ENCODE measurements at regions not wholly inside any gene's neighbourhood (a gene's known extent, or its start where the extent isn't known, plus 50 kb on each side); places are given as distances from the start of the nearest gene placed in this dataset.

DNA sequence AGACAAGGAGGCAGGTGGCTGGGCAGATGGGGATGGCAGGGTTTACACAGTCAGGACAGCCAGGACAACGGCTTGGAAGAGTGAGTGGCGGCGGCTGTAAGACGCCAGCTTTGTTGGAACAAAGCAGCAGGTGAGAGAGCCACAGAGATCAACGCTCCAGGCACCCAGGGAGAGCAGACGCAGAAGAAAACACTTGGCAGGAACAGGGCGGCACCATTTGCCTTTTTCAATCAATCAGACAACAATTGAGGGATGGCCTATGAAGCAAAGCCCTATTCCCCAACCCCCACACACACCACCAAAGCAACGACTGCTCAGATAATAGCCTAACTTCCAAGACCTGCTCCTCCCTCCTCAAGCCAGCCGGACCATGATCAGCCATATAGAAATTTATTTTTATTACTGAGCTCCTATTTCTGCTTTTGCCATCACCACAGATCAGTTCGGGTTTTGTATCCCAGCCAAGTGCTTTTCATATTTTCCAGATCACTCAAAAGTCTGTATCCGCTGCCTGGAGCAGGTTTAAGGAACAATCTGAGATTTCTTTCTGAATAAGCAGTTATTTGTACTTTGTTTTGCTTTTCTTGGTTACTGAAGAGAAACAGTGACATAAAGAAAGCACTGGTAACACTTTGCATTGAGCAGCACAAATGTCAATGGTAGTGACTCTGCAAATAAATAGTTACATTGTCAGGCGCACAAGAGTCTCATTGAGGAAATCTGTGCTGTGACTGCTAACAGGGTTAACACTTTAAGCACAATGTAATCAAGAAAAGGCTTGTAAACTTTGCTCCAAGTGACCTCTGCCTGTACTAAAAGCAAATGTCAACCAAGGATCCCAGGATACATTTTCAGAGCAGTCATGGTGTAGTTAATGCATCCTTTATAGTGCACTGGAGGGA lies 81.8 kb upstream of the RBPJ start:
- TF ChIP-seq OSR1 (CRISPR knock-in tag; IDR thresholded peaks at IDR 0.05) (no peak), SNAI2 (CRISPR knock-in tag; IDR thresholded peaks at IDR 0.05) (no peak), CSDC2 (CRISPR knock-in tag; IDR thresholded peaks at IDR 0.05) (no peak), ZFP30 (CRISPR knock-in tag; IDR thresholded peaks at IDR 0.05) (no peak), ZNF70 (CRISPR knock-in tag; IDR thresholded peaks at IDR 0.05) (no peak), BACH2 (CRISPR knock-in tag; IDR thresholded peaks at IDR 0.05; ENCODE audit: borderline replicate concordance) (no peak), ISL1 (CRISPR knock-in tag; IDR thresholded peaks at IDR 0.05) (no peak), ZNF8 (CRISPR knock-in tag; IDR thresholded peaks at IDR 0.05) (no peak), TOX (CRISPR knock-in tag; IDR thresholded peaks at IDR 0.05; ENCODE audit: borderline replicate concordance) (no peak), ZFP3 (CRISPR knock-in tag; IDR thresholded peaks at IDR 0.05) (no peak)
- peak; percentile 82 for ATAC-seq

- TF ChIP-seq CSRNP3 (CRISPR knock-in tag; IDR thresholded peaks at IDR 0.05), result no peak
- TF ChIP-seq ZNF70 (CRISPR knock-in tag; IDR thresholded peaks at IDR 0.05), result no peak
- TF ChIP-seq, protein P1, sequence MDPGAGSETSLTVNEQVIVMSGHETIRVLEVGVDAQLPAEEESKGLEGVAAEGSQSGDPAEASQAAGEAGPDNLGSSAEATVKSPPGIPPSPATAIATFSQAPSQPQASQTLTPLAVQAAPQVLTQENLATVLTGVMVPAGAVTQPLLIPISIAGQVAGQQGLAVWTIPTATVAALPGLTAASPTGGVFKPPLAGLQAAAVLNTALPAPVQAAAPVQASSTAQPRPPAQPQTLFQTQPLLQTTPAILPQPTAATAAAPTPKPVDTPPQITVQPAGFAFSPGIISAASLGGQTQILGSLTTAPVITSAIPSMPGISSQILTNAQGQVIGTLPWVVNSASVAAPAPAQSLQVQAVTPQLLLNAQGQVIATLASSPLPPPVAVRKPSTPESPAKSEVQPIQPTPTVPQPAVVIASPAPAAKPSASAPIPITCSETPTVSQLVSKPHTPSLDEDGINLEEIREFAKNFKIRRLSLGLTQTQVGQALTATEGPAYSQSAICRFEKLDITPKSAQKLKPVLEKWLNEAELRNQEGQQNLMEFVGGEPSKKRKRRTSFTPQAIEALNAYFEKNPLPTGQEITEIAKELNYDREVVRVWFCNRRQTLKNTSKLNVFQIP (CRISPR knock-in tag; IDR thresholded peaks at IDR 0.05; ENCODE audit: borderline replicate concordance, low read depth), result no peak
- no peak for TF ChIP-seq BACH2 (CRISPR knock-in tag; IDR thresholded peaks at IDR 0.05; ENCODE audit: borderline replicate concordance)
- no peak for TF ChIP-seq ESRRG (CRISPR knock-in tag; IDR thresholded peaks at IDR 0.05)
- no peak for TF ChIP-seq ISL1 (CRISPR knock-in tag; IDR thresholded peaks at IDR 0.05)
- no peak for ATAC-seq
Observed at GRCh38 chr4:26239801-26240200, 81.0 kb upstream of the RBPJ start.

DNA sequence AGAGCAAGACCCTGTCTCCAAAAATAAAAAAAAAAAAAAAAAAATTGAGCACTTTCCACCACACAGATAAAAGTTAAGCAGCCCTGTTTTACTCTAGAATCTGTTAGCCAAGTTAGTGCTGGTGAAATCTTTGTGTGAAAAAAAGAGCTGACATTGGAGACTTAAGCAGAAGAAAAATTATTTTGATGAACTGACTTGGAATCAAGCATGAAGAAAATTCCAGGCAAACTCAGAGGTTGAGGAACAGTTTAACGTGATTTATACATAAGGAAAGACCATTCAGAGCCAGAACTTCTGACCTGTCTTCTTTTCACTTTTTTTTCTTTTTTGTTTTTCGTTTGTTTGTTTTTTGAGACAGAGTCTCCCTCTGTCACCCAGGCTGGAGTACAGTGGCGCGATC lies 79.6 kb upstream of the RBPJ start:
- no peak for TF ChIP-seq TCF4 (CRISPR knock-in tag; IDR thresholded peaks at IDR 0.05; ENCODE audit: borderline replicate concordance)
- TF ChIP-seq TSHZ2 (CRISPR knock-in tag; IDR thresholded peaks at IDR 0.05), result no peak
- no peak for TF ChIP-seq TOX (CRISPR knock-in tag; IDR thresholded peaks at IDR 0.05; ENCODE audit: borderline replicate concordance)
- TF ChIP-seq ZNF8 (CRISPR knock-in tag; IDR thresholded peaks at IDR 0.05), result no peak
- TF ChIP-seq ZNF565 (CRISPR knock-in tag; conservative IDR thresholded peaks at IDR 0.05; ENCODE audit: low read depth), result no peak
- no peak for TF ChIP-seq RARB (CRISPR knock-in tag; IDR thresholded peaks at IDR 0.05)
- no peak for TF ChIP-seq ARNTL (CRISPR knock-in tag; IDR thresholded peaks at IDR 0.05; ENCODE audit: borderline replicate concordance, low read depth)
- TF ChIP-seq ZC3H10 (CRISPR knock-in tag; IDR thresholded peaks at IDR 0.05), result no peak
- TF ChIP-seq CSRNP3 (CRISPR knock-in tag; IDR thresholded peaks at IDR 0.05), result no peak
- no peak for TF ChIP-seq CSDC2 (CRISPR knock-in tag; IDR thresholded peaks at IDR 0.05)

DNA sequence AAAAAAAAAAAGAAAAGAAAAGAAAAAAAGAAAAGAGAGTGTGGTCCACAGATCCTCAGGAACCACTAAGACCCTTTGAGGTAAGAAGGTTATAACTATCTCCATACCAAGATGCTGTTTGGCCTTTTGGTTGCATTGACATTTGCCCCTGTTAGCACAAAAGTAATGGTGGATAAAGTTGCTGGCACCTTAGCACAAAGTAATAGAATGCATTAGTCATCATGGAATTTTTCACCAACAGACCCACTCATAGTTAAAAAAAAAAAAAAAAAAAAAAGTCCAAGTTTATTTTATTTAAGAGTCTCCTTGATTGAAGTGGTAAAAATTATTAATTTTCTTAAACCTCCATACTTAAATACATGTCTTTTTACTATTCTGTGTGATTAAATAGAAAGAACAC lies 78.4 kb upstream of the RBPJ start:
- ATAC-seq, result no peak
- TF ChIP-seq CREB5 (CRISPR knock-in tag; IDR thresholded peaks at IDR 0.05; ENCODE audit: low read depth), result no peak
- no peak for TF ChIP-seq BACH2 (CRISPR knock-in tag; IDR thresholded peaks at IDR 0.05; ENCODE audit: borderline replicate concordance)
- no peak for TF ChIP-seq ISL1 (CRISPR knock-in tag; IDR thresholded peaks at IDR 0.05)
- TF ChIP-seq TSHZ2 (CRISPR knock-in tag; IDR thresholded peaks at IDR 0.05), result no peak
- TF ChIP-seq RARB (CRISPR knock-in tag; IDR thresholded peaks at IDR 0.05), result no peak
- no peak for TF ChIP-seq ZNF70 (CRISPR knock-in tag; IDR thresholded peaks at IDR 0.05)
- TF ChIP-seq, protein P1 (CRISPR knock-in tag; IDR thresholded peaks at IDR 0.05; ENCODE audit: borderline replicate concordance, low read depth), result no peak
- no peak for TF ChIP-seq CSDC2 (CRISPR knock-in tag; IDR thresholded peaks at IDR 0.05)
- TF ChIP-seq ZNF565 (CRISPR knock-in tag; conservative IDR thresholded peaks at IDR 0.05; ENCODE audit: low read depth), result no peak
- TF ChIP-seq ESRRG (CRISPR knock-in tag; IDR thresholded peaks at IDR 0.05), result no peak
- TF ChIP-seq ARNTL (CRISPR knock-in tag; IDR thresholded peaks at IDR 0.05; ENCODE audit: borderline replicate concordance, low read depth), result no peak

More for the DNA sequence above, 79.6 kb upstream of the RBPJ start:
- no peak for ATAC-seq
